HG02571 (cell line): ENCODE measurements at regions not wholly inside any gene's neighbourhood (a gene's known extent, or its start where the extent isn't known, plus 50 kb on each side); places are given as distances from the start of the nearest gene placed in this dataset.

Experiments used
- ATAC-seq: cut with Tn5 transposase; IDR thresholded peaks from one replicate; pipeline ENCODE4 v1.9.1; 2021; ENCODE audit warnings: mild to moderate bottlenecking, moderate library complexity; ENCODE audit not compliant: unreplicated experiment

DNA sequence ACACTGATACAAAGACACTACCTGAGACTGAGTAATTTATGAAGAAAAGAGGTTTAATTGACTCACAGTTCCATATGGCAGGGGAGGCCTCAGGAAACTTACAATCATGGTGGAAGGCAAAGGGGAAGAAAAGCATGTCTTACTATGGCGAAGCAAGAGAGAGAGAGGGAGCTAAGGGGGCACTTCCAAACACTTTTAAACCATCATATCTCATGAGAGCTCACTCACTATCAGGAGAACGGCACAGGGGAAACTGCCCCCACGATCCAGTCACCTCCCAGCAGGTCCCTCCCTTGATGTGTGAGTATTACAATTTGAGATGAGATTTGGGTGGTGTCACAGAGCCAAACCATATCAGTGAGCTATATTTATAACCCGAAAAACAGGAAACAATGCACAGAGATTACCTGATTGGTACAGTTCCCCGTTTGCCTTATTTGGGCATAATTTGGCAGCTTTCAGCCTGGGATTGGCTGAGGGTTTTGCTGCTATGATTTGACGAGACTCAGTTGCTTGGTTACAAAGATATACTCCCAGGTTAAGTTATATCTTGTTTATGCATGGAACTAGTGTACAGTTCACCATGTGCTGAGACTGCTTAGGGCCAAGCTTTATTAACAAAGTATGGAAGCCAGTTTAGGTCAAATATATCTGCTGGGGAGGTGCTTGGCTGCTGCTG is 184.2 kb downstream of the NR2F2 start:
- ATAC-seq, result no peak

DNA sequence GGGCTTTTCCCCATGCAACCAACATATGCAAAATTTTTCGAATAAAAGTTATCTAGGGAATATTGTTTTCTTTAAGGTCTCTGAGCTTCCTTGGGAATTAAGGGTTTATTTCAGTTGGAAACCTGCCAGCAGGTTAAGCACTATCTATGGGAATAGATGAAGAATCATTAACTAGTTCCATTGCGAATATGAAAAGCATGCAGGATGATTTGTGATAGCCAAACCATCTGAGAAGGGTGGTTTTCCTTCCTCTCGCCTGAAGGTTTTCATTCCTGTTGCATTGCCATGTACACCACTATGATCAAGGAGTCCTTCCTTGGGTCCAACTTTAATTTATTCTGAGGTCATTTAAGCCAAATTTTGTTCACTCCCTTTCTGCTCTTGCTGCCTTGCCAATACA is 184.9 kb downstream of the NR2F2 start:
- no peak for ATAC-seq

DNA sequence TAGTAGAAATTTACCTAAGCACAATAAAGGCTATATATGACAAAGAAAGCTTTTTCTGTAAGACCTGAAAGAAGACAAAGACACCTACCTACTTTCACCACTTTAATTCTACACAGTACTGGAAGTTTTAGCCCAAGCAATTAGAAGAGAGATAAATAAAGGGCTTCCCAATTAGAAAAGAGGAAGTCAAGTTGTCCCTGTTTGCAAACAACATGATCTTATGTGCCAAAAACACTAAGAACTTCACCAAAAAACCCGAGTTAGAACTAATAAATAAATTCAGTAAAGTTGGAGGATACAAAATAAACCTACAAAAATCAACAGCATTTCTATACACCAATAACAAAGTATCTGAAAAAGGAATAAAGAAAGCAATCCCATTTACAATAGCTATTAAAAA is 190.9 kb downstream of the NR2F2 start:
- no peak for ATAC-seq

DNA sequence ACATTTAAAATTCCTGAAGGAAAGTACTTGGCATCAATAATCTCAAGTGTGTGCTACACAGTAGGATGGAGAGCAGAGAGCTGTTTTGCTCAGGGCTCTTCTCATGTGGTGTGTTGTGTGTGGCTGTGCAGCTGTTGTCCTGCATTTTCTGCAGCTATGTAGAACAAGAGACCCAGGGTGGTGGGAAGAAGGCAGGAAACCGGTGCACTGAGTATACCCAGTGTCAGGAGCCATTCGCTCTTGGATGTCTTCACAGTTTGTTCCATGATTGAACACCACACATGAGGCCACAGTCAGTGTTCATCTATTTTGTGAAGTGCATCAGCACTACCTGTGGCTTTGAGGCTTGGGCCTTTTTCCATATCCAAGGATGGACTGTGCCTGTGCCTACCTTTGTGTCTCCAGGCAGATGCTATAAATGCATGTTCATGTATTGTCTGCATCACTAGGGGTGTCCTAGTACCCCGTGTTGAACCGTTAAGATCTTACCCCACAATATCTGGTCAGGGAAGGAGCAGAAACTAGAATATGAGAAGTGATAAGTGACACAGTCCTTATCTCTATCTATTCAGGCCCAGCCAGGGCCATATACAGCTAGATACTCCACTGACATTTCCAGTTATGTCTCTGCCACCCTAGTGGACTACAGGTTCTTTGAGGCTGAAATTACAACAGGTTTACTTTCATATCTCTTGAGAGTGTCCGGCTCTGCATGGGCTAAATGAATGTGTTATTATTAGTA is 194.3 kb downstream of the NR2F2 start:
- ATAC-seq, result no peak

DNA sequence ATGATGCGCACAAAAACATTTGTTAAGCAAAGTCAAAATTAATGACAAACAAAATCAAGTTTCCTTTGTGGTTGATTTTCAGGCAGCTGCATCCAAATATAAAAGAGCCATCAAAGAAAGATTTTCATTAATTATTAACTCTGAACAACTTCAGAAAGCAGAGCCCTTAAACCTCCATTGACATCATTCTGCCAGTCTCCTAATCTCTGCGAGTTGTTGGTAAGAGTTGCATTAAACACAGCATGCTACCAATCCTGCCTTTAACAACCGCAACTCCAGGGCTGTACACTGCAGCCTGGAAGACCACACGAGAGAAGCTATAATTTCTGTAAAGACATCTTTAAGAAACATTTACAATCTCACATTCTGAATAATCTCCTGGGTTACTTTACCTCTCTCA is 204.6 kb downstream of the NR2F2 start:
- ATAC-seq, result no peak

DNA sequence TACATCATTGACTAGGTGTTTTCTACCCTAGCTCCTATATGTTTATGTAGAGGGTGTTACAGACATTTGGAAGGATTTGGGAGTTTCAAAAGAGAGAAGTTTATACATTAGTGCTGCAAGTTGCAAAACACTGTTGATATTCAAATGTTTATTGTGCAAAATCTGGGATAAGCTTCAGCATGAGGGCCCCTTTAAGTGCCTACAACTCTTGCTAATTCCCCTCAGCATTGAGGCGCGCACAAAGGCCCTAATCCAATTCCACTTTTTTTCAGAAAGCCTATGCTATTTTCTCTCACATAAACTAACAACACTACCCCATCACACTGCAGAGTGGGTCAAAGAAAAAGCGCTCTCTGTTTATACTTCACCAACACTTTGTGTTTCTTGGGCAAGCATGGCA is 208.0 kb downstream of the NR2F2 start:
- ATAC-seq, result no peak

DNA sequence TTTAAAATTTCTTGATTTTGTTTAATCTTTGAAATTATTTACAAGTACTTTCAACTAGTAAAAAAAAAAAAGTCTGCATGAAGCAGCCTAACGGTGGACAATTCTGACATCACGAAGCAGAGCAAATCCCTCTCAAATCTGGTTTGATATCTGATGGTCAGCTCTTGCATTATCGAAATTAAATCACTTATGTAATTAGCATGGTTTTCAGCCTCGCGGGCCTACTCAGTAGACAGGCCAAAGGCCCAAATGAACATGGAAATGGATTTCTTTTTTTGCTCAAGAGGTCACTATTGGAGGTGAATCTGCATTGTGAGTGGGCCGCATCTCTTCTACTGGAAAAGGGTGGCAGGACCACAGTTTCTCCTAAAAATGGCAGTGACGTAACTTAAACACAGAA is 209.8 kb downstream of the NR2F2 start:
- ATAC-seq, result no peak

DNA sequence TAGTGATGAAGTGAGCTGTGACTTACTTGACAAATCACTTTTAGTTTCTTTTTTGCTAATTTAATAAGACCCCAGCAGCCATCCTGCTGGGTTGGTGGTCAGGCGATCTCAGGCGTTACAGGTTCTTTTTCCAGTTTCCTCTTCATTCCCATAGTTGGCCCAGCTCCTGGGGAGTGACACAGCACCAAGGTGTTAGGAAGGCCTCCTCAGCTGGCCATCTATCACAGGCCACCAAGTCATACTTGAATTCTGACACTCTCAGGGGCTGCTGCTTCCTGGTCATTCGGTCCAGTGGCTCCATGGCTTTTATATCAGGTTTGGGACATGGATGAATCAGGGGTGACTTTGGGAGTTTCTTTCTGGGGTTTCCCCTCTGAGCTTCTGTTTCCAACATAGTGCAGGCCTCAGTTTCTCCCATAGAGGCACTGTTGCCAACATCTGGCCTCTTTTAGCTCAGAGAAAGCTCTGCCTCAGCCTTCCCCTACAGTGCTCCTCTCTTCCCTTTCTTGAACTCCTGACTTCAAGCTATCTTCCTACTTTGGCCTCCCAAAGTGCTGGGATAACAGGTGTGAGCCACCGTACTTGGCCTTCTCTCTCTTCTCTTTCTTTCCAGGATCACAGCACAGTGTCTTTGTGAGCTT is 211.8 kb downstream of the NR2F2 start:
- ATAC-seq, result no peak

DNA sequence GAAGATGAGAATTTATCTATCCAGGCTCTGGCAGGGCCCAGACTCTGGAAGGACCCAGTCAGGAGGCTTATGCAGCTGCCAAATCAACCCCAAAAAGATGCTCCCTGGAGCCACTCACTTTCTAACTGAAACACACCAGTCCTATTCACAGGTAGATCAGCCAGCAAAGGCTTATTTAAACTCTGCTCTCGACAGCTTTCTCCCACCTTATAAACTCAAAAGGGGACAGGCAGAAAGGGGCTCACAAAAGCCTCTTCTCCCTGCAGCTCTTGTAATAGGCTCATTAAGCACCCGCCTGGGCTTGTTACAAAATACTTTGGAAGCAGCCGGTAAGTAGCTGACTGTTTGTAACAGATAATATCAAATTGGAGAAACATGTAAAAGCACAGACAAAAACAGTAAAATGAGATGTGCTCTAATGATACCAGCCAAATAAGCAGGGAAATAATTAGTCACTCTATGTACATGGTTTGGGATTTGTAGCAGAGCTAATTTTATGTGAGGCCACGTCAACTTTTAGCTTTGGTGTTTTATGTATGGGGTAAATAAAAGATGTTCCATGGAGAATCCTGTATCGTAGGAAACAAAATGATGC is 213.8 kb downstream of the NR2F2 start:
- ATAC-seq, result no peak

DNA sequence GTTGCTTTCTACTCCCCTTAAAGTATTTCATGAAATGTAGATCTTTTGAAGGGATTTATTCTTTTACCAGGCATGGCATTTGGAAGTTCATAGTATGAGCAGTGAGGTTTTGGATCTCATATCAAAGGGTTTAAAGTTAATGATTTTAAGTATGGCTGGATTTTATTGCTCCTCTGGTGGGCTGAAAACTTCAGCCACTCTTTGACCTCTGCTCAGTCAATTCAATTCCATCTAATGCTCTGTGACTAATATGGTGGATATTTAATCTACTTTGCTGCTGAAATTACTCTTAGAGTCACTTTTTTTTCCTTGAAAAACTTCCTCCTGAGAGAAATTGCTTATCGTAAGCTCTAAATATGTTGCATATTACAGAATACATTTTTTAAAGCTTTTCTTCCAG is 218.6 kb downstream of the NR2F2 start:
- ATAC-seq, result no peak

DNA sequence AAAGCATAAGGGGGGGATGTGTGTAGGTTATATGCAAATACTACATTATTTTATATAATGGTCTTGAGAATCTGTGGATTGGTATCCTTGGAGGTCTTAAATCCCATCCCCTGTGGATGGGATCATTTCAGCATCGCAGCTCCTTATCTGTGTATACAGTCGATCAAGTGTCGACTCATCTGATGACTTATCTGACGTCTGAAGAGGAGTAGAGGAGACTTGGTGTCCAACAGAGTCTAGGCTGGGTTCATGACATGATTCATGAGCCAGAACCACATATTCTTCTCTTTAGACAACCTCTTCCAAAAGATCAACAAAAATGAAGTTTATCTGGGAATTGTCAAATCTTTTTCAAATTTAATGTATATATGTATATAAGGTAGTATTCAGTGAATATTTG is 220.7 kb downstream of the NR2F2 start:
- no peak for ATAC-seq

DNA sequence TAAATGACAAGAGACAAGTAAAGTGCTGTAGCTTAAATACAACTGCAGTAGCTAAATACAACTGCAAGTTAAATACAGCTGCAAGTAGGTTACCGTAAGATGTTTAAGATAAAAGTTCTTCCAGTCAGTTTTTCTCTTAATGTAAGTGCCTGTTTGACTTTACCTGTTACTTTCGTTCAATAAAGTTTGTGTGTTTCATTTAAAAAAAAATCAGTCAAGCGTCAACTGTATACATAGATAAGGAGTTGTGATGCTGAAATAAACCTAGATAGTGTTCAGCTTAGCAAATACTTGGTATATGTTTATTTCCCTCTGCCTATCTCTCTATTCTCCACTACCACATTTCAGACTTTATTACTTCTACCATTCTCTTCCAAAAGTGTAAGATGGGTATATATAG is 221.2 kb downstream of the NR2F2 start:
- ATAC-seq, result no peak

DNA sequence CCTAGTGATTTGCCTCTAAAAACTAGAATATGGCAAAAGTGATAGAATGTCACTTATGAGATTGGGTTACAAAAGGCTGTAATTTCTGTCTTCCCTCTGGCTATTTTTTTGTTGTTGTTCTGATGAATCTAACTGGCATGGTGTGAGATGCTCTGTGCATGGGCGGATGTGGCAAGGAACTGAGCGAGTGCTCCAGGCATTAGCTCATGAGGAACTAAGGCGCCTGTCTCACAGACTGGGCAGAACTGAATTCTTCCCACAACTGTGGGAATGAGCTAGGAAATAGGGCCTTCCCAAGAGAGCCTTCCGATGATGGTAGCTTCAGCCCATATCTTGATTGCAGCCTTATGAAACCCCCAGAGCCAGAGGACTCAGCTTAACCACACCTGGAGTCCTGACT is 222.5 kb downstream of the NR2F2 start:
- ATAC-seq, result no peak

DNA sequence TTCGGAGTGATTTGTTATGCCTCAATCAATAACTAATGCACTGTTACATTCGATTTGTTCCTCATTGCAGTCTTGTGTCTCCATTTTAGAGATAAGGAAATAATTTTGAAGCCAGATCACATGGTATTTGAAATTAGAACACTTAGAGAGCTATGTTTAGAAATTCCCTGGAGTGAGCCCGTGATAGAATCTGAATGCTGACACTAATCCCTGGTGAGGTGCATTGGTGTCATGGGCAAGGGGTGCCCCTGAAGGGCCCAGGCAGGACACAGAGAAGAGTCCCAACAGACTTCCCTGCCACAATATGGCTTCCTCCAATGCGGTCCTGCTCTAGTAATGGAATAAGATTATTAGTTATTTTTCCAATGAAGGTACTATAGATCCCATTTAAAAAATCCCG is 223.0 kb downstream of the NR2F2 start:
- ATAC-seq, result no peak

DNA sequence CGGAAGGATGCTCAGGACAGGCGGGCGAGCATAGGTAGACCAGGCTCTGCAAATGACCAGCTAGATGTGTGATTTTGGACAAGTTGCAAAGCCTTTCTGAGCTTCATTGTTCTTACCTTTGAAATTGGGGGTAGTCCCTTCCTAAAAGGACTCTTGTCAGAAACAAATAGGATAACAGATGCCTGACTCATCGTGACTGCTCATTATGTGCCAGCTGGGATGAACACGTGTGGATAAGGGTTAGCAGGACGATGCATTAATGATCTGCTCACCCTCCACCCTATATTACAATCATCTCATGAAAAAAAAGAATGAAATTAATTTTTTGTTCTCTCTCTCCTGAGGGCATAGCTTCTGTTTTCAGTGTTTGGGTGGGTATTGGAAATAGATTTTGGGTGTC is 223.4 kb downstream of the NR2F2 start:
- ATAC-seq, result no peak

DNA sequence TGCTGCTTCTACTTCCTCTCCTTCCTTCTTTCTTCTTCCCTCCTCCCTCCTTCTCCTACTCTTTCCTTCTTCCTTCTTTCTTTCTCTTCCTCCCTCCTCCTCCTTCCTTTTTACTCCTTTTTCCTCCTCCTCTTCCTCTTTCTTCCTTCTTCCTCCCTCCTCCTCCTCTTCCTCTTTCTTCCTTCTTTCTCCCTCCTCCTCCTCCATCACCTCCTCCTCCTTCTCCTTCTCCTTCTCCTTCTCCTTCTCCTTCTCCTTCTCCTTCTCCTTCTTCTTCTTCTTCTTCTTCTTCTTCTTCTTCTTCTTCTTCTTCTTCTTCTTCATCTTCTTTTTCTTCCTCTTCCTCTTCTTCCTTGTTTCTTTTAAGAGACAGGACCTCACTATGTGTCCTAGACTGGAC is 224.0 kb downstream of the NR2F2 start:
- ATAC-seq, result no peak

DNA sequence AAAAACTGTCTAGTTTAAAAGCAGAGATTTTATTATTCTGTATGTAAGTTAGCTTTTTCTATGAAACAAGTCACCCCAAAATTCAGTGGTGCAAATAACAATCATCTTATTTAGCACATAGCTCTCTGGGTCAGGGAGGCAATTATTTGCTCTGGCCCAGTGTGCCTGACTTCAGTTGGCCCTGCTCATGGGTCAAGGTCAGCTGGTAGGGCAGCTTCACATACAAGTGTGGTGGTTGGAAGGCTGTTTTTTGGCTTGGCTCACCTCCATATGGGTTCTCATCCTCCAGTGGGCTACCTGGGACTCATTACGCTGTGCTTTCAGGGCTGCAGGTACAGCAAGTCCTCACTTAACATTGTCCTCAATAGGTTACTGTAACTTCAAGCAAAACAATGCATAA is 228.6 kb downstream of the NR2F2 start:
- ATAC-seq, result no peak

DNA sequence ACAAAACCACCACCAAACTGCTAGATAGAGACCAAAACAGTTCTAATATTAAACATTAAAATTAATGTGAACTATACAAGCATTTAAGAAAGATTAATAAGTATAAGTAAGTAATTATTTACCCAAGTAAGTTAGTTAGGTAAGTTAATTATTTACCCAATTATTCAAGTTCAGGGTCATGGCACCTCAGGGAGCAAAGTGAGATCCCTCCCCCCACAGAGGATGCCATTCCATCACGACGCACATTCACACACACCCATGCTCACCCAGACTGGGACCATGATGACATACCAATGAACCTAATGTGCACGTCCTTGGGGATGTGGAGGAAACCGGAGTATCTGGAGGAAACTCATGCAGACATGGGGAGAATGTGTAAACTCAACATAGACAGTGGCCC is 229.1 kb downstream of the NR2F2 start:
- no peak for ATAC-seq

DNA sequence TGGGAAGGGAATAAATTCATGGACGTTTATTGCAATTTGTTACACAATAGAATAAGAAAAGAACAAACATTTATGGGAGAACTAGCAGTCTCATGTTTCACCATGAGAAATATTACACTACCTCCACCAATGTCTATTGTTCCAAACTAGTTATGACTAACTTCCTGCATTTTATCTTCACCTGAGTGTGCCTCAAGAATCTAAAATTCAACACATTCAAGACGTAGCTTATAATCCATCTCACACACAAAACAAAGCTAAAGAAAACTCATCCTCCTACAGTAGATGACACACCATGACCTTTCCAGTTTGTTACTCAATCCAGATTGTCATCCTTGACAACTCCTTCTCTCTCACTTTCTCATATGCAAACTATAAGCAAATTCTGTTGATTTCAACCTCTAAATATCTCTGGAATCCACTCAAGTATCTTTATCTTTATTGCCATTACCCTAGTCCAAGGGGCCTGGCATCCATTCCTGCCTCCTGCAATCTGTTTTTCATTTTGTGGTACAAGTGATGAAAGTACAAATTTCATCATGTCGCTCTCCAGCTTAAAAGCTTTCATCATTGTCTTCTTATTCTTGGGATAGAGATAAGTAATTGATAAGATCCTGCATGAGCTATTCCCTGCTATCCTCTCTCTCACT is 229.9 kb downstream of the NR2F2 start:
- no peak for ATAC-seq

DNA sequence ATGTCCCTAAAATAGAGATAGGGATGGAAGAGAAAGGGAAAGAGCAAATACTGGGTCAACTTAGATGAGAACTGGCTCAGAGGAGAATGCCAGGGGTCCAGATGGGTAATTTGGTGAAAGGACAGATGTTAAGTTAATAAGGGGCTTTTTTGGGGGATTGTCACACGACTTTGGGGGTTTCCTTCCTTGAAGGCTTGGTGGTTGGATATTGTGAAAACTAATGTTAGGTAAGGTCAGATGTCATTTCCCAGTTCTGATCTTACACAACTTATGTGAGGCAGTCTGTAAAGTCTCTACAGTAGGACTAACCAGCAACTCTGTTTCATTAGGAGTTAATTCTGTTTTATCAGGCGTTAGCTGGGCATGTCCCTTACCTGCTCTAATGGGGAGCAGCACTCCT is 231.1 kb downstream of the NR2F2 start:
- ATAC-seq, result no peak

DNA sequence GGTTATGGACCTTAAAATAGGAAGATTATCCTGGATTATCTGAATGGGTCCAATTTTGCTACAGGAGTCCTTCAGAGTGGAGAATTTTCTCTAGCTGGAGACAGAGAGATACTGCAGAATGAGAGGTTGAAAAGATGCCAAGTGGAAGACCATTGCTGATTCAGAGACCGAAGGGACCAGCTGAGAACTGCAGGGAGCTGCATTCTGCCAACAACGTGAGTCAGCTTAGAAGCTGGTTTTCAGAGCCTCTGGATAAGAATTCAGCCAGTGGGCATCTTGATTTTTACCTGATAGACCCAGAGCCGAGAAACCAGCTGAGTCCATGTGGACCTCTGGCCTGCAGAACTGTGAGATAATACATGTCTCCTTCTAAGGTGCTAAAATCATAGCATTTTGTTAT is 234.0 kb downstream of the NR2F2 start:
- no peak for ATAC-seq
